ENCODE measurements at regions not wholly inside any gene's neighbourhood (a gene's known extent, or its start where the extent isn't known, plus 50 kb on each side); places are given as distances from the start of the nearest gene placed in this dataset.

DNA sequence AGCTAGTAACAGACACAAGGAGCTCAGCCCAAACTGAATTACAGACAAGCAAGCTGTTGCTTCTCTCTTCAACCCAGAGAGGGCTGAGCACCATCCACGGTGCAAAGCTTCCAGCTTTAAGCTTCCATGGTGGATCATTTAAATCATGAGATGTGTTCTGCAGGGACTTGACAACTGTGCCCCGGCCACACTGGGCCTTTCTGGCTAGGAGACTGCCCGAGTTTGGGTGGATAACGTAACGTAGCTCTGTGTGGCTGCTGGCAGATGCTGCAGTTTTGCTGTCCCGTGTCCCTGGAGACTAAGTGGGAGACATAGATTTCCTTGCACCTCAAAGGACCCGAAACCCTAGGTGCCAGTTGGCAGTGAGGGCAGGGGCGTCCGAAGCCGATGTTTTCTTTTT, 234.0 kb downstream of the IRX2 start:
- TF ChIP-seq, protein P1, sequence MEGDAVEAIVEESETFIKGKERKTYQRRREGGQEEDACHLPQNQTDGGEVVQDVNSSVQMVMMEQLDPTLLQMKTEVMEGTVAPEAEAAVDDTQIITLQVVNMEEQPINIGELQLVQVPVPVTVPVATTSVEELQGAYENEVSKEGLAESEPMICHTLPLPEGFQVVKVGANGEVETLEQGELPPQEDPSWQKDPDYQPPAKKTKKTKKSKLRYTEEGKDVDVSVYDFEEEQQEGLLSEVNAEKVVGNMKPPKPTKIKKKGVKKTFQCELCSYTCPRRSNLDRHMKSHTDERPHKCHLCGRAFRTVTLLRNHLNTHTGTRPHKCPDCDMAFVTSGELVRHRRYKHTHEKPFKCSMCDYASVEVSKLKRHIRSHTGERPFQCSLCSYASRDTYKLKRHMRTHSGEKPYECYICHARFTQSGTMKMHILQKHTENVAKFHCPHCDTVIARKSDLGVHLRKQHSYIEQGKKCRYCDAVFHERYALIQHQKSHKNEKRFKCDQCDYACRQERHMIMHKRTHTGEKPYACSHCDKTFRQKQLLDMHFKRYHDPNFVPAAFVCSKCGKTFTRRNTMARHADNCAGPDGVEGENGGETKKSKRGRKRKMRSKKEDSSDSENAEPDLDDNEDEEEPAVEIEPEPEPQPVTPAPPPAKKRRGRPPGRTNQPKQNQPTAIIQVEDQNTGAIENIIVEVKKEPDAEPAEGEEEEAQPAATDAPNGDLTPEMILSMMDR (IDR thresholded peaks at IDR 0.05 in 4 of 5, conservative IDR thresholded peaks at IDR 0.05 in 1 of 5), result no peak
- no peak for TF ChIP-seq POLR2A (IDR thresholded peaks at IDR 0.05)
